Islet of Langerhans (tissue), 1 donor: ENCODE measurements at regions not wholly inside any gene's neighbourhood (a gene's known extent, or its start where the extent isn't known, plus 50 kb on each side); places are given as distances from the start of the nearest gene placed in this dataset.

Source experiments
- FAIRE-seq: peaks from one replicate; lab custom pipeline; 2011; peaks lifted over from hg19 to GRCh38; lab: Jason Lieb, UNC

GRCh38 chr5:56459394-56460194, 226.5 kb upstream of the ANKRD55 start:
- FAIRE-seq: no peak

GRCh38 chr5:56457887-56458812, 225.0 kb upstream of the ANKRD55 start:
- FAIRE-seq: no peak

- FAIRE-seq: no peak
Measured at GRCh38 chr5:56456002-56456401, 222.9 kb upstream of the ANKRD55 start.

- FAIRE-seq: no peak
Measured at GRCh38 chr5:56455417-56455816, 222.3 kb upstream of the ANKRD55 start.

- no peak for FAIRE-seq
Measured at GRCh38 chr5:56454219-56454862, 221.2 kb upstream of the ANKRD55 start.

- no peak for FAIRE-seq
Measured at GRCh38 chr5:56451742-56452141, 218.6 kb upstream of the ANKRD55 start.

GRCh38 chr5:56450766-56451165, 217.6 kb upstream of the ANKRD55 start:
- no peak for FAIRE-seq

GRCh38 chr5:56449071-56449640, 216.0 kb upstream of the ANKRD55 start:
- no peak for FAIRE-seq

GRCh38 chr5:56447656-56448055, 214.5 kb upstream of the ANKRD55 start:
- FAIRE-seq: no peak

GRCh38 chr5:56447232-56447631, 214.1 kb upstream of the ANKRD55 start:
- no peak for FAIRE-seq

- no peak for FAIRE-seq
Measured at GRCh38 chr5:56446728-56447127, 213.6 kb upstream of the ANKRD55 start.

GRCh38 chr5:56443826-56444225, 210.7 kb upstream of the ANKRD55 start:
- FAIRE-seq: no peak

GRCh38 chr5:56440871-56441740, 208.0 kb upstream of the ANKRD55 start:
- FAIRE-seq: no peak

- no peak for FAIRE-seq
Measured at GRCh38 chr5:56434986-56435385, 201.9 kb upstream of the ANKRD55 start.

- FAIRE-seq: no peak
Measured at GRCh38 chr5:56433039-56433617, 200.0 kb upstream of the ANKRD55 start.

GRCh38 chr5:56432321-56432720, 199.2 kb upstream of the ANKRD55 start:
- FAIRE-seq: no peak

GRCh38 chr5:56430422-56430821, 197.3 kb upstream of the ANKRD55 start:
- no peak for FAIRE-seq

GRCh38 chr5:56429110-56429561, 196.0 kb upstream of the ANKRD55 start:
- FAIRE-seq: no peak

- no peak for FAIRE-seq
Measured at GRCh38 chr5:56426693-56427092, 193.6 kb upstream of the ANKRD55 start.

GRCh38 chr5:56422076-56422762, 189.1 kb upstream of the ANKRD55 start:
- no peak for FAIRE-seq
